Right atrium auricular region (tissue), 2 donors: ENCODE measurements at regions not wholly inside any gene's neighbourhood (a gene's known extent, or its start where the extent isn't known, plus 50 kb on each side); places are given as distances from the start of the nearest gene placed in this dataset.

Experiments
- DNase-seq: peaks from one replicate; pipeline ENCODE4 v3.0.0-alpha.2; 2019; ENCODE audit warnings: low spot score
- H3K27ac ChIP-seq, 2 donors: fragments of 200-600 bp; sonication (generic); 1 replicate in 1 of 2; 2 replicates in 1 of 2; pipeline ENCODE4 v1.5.1; 2016 to 2019
- H3K27me3 ChIP-seq, 2 donors: fragments of 200-600 bp; sonication (generic); one replicate each; pipeline versions ENCODE4 v1.5.1 to v1.6.0; 2017 to 2019
- H3K36me3 ChIP-seq: fragments of 200-600 bp; sonication (generic); one replicate; pipeline ENCODE4 v1.5.1; 2016
- H3K4me1 ChIP-seq, 2 donors: fragments of 200-600 bp; sonication (generic); one replicate each; pipeline versions ENCODE4 v1.5.1 to v1.6.0; 2017 to 2019
- H3K4me3 ChIP-seq, 2 donors: fragments of 200-600 bp; sonication (generic); 1 replicate in 1 of 2; 2 replicates in 1 of 2; pipeline ENCODE4 v1.5.1; 2017 to 2019; ENCODE audit warnings: mild to moderate bottlenecking in 1 of 2, moderate library complexity in 1 of 2
- H3K9me3 ChIP-seq, 2 donors: fragments of 200-600 bp; sonication (generic); one replicate each; pipeline ENCODE4 v1.5.1; 2019
- TF ChIP-seq, protein P1 (sequence below), 2 donors: fragments of 200-600 bp; sonication (generic); IDR thresholded peaks; one replicate each; pipeline ENCODE4 v1.5.1; 2019; ENCODE audit warnings: antibody characterized with exemption in 2 of 2

DNA sequence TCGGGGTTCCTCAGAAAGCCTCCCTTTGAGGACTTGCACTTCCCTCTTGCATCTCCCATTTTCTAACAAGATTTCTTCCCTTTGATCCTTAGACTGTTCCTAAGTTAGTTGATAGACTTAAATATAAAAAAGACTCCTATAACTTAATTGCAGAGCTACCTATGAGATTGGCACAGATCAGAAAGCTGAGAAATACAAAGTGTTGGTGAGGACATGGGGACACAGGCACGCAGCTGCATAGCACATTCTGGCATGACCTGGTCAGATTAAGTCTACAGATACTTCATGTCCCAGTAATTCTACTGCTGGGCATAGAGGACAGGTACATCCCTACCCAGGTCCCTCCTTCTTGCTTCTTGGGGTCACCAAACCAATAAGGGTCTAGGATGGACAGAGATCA is 141.7 kb upstream of the LHX5 start:
- TF ChIP-seq, protein P1, sequence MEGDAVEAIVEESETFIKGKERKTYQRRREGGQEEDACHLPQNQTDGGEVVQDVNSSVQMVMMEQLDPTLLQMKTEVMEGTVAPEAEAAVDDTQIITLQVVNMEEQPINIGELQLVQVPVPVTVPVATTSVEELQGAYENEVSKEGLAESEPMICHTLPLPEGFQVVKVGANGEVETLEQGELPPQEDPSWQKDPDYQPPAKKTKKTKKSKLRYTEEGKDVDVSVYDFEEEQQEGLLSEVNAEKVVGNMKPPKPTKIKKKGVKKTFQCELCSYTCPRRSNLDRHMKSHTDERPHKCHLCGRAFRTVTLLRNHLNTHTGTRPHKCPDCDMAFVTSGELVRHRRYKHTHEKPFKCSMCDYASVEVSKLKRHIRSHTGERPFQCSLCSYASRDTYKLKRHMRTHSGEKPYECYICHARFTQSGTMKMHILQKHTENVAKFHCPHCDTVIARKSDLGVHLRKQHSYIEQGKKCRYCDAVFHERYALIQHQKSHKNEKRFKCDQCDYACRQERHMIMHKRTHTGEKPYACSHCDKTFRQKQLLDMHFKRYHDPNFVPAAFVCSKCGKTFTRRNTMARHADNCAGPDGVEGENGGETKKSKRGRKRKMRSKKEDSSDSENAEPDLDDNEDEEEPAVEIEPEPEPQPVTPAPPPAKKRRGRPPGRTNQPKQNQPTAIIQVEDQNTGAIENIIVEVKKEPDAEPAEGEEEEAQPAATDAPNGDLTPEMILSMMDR (IDR thresholded peaks at IDR 0.05), result no peak
- DNase-seq, result no peak
- no peak overlapping the region for H3K4me3 ChIP-seq
- no peaks in the 10 kb centered on the region for H3K27me3 ChIP-seq
- H3K36me3 ChIP-seq, result no peaks in the 10 kb centered on the region
- H3K9me3 ChIP-seq, result peaks cover 0 to 8% of the 10 kb centered on the region in 2 donors
- no peaks in the 10 kb centered on the region for H3K4me1 ChIP-seq
- no peak overlapping the region for H3K27ac ChIP-seq

DNA sequence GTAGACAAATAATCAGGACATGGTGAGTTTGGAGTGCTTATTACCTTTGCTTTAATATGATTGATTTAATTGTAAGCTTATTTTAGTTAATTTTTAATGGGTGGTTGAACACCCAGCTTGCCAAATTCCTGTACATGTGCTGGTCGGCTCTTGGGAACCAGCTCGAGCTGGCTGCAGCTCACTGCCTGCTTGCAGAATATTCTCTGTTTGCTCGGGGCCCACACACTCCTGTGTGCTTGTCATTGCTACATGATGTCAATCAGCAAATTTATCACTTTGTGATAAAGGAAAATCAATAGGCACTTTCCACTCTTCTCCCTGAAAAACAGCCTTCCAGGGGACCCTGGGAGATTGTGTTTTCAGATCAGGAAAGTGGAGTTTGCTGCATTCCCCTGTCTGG is 141.1 kb upstream of the LHX5 start:
- no peak overlapping the region for H3K4me3 ChIP-seq
- no peaks in the 10 kb centered on the region for H3K27me3 ChIP-seq
- no peak for DNase-seq
- H3K4me1 ChIP-seq, result no peaks in the 10 kb centered on the region
- no peak overlapping the region for H3K27ac ChIP-seq
- H3K9me3 ChIP-seq, result peaks cover 0 to 8% of the 10 kb centered on the region in 2 donors
- TF ChIP-seq, protein P1 (IDR thresholded peaks at IDR 0.05), result no peak
- no peaks in the 10 kb centered on the region for H3K36me3 ChIP-seq

DNA sequence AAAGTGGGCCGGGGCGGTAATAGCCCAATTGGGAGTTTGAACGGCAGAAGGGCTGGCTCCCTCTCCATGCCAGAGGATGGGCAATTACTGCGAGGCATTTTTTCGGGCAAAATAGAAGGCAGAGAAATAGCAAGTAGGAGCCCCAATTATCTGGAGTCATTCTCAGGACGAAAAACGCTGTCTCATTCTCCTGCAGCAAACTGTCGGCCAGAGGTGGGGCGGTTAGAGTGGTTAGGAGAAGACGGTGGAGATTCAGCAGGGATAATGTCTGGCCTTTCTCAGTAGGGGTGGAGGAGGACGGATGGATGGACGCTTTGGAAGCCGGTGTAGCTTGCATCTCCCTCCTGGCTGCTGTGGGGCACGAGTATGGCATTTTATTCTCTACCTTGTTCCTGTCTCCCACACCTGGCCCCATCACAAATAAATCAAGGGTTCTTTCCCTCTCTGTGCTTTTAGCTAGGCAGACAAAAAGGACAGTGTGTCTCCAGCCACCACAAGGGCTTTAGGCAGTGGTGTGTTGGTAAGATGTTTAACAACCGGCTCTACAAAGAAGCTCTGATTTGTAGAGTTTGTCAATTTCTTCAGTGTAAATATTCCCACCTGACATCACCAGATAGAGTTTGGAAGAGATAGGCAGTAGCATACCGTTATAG is 140.5 kb upstream of the LHX5 start:
- Histone ChIP-seq H3K27ac (no peak overlapping the region), H3K4me3 (no peak overlapping the region), H3K36me3 (no peaks in the 10 kb centered on the region), H3K9me3 (peaks cover 0 to 8% of the 10 kb centered on the region in 2 donors), H3K27me3 (no peaks in the 10 kb centered on the region), H3K4me1 (no peaks in the 10 kb centered on the region)
- TF ChIP-seq, protein P1 (IDR thresholded peaks at IDR 0.05), result no peak
- no peak for DNase-seq

DNA sequence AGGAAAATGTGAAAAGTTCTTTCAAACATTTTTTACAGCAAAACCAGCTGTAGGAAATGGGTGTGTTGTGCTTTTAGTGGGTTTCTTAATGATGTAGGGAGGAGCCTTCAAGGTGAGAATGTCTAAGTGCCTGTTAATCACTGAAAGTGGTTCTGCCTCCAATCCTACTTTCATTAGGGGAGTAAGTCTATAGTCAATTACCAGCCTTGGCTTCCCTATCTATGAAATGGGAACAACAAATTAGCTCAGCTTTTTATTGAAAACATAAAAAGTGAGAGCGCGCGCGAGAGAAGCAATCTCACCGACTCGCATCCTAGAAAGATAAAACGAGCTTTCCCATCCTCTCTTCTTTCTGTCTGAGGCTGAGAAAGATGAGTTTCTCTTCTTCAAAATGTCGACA is 140.0 kb upstream of the LHX5 start:
- no peak for DNase-seq
- no peak overlapping the region for H3K27ac ChIP-seq
- TF ChIP-seq, protein P1 (IDR thresholded peaks at IDR 0.05), result no peak
- H3K9me3 ChIP-seq, result peaks cover 0 to 8% of the 10 kb centered on the region in 2 donors
- H3K27me3 ChIP-seq, result no peaks in the 10 kb centered on the region
- no peaks in the 10 kb centered on the region for H3K4me1 ChIP-seq
- no peaks in the 10 kb centered on the region for H3K36me3 ChIP-seq
- no peak overlapping the region for H3K4me3 ChIP-seq

GRCh38 chr12:113610698-113611097 is 139.0 kb upstream of the LHX5 start:
- no peak for DNase-seq
- Histone ChIP-seq H3K4me3 (no peak overlapping the region), H3K36me3 (no peaks in the 10 kb centered on the region), H3K27ac (no peak overlapping the region), H3K9me3 (peaks cover 0 to 8% of the 10 kb centered on the region in 2 donors), H3K4me1 (no peaks in the 10 kb centered on the region), H3K27me3 (no peaks in the 10 kb centered on the region)
- TF ChIP-seq, protein P1 (IDR thresholded peaks at IDR 0.05), result no peak
